Fibroblast of gingiva (primary cell): ENCODE measurements at regions not wholly inside any gene's neighbourhood (a gene's known extent, or its start where the extent isn't known, plus 50 kb on each side); places are given as distances from the start of the nearest gene placed in this dataset.
"Not testable (repeated sequence)": the region's sequence is repeated elsewhere in the genome, so short reads cannot be mapped to it uniquely, and the experiment has no call there.

Experiments used
- DNase-seq: peaks from one replicate; pipeline ENCODE4 v3.0.0-alpha.2; 2011; ENCODE audit warnings: low read depth

DNA sequence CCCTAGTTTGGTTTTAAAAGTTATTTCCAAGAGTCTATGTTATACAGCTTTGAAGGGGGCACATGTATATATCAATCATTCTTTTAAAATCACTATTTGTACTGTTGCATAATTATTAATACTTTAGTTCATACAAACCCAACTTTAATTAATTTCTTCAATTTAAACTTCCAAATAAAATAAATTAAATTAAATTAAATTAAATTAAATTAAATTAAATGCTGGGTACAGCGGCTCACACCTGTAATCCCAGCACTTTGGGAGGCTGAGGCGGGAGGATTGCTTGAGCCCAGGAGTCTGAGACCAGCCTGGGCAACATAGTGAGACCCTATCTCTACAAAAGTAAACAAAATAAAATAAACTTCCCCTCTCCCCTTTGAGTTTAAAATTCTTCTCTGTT, 98.9 kb upstream of the MYO10 start:
- not testable (repeated sequence) for DNase-seq

GRCh38 chr5:17037751-17038150, 101.7 kb upstream of the MYO10 start:
- DNase-seq: no peak

GRCh38 chr5:17039170-17039569, 103.1 kb upstream of the MYO10 start:
- DNase-seq: no peak

- DNase-seq: no peak
Observed at GRCh38 chr5:17042041-17042440, 106.0 kb upstream of the MYO10 start.

- no peak for DNase-seq
Observed at GRCh38 chr5:17046320-17046719, 110.2 kb upstream of the MYO10 start.

- DNase-seq: no peak
Observed at GRCh38 chr5:17050236-17050635, 114.1 kb upstream of the MYO10 start.

GRCh38 chr5:17054911-17055310, 118.8 kb upstream of the MYO10 start:
- no peak for DNase-seq

DNA sequence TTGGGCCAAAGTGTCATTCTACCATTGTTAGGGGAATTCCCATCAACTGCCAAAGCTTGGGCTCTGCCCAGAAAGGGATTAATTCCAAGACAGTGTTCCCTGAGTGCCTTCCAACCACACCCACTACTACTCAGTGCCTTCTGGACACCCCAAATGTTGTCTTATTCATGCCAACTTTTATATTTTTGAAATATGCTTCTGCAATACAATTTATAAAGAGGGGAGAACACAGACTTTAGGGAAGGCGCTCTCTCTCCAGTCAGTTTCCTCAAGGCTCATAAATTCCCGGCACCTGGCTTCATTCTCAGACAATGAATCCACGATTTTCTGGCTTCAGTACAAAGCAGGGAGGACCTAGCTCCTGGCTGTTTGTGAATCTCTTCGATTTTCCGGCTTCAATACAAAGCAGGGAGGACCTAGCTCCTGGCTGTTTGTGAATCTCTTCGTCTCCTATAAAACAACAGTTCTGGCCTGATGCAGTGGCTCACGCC, 120.1 kb upstream of the MYO10 start:
- DNase-seq: peak; percentile 45

DNA sequence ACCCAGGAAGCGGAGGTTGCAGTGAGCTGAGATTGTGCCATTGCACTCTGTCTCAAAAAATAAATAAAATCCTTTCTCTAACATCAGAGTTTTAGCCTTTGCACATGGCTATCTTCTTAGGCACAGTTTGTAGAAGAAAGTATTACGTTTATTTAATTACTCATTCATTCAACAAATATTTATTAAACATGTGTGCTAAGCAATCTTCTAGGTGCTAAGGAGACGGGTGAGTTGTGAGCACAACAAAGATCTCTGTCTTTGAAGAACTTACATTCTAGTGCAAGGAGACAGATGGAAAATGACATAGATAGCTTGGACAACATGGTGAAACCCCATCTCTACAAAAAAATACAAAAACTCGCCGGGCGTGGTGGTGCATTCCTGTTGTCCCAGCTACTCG, 122.3 kb upstream of the MYO10 start:
- peak; percentile 12 for DNase-seq

- DNase-seq: no peak
Observed at GRCh38 chr5:17061973-17062470, 125.9 kb upstream of the MYO10 start.

- DNase-seq: not testable (repeated sequence)
Observed at GRCh38 chr5:17062741-17063140, 126.7 kb upstream of the MYO10 start.

GRCh38 chr5:17064241-17064640, 128.2 kb upstream of the MYO10 start:
- no peak for DNase-seq

- no peak for DNase-seq
Observed at GRCh38 chr5:17065458-17065857, 129.4 kb upstream of the MYO10 start.

- DNase-seq: not testable (repeated sequence)
Observed at GRCh38 chr5:17066026-17066425, 129.9 kb upstream of the MYO10 start.

DNA sequence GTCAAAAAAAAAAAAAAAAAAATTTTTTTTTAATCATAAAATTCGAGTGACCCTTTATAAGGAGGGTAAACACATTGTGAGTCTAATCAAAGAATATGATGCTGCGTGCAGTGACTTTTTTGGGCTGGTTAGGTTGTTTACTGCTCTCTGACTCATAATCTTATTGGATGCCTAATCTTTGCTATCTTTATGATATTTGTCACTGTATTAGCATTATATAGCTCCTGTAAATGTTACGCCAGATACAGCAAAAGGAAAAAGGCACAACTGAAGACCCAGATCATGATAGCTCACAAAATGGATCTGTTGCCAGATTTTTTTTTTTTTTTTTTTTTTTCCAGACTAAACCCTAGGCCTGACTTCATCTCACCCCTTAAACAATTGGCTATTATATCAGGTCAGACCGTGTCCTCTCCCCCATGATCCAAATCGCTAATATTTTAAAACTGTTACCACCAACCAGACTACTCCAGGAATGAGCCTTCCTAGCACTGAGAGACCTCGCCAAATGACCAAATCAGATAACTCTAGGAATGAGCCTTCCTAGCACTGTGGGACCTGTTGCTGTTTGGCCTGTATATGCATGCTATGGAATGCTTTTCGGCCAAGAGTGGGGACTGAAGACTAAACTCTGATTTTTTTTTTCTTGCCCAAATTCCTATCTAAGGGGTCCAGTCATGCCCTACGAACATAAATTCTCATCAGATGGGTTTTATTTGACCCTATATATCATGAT, 131.7 kb upstream of the MYO10 start:
- no peak for DNase-seq

DNA sequence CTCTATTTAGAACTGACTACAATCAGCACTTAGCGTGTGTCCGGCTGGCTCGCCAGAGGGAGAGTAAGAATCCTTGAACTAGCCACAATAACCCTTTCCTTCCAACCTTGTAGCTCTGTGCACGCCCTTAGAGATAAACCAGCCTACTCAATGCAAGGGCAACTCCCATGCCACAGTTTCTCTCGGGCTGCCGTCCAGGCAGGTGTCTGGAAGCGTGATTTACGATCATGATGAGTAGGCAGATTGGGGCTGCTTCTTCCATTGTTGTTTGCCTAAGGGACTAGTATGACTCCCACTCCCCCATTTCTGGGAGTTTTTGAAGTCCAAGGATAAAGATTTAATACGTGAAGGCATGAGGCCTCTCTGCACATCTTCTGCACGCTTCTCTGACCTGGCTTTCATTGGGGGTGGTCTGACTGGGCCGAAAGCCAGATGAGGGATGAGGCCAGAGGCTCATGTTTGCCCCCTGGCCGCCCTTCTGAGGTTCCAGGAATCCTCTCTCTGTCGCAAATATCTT, 134.0 kb upstream of the MYO10 start:
- no peak for DNase-seq

GRCh38 chr5:17070647-17071046, 134.6 kb upstream of the MYO10 start:
- DNase-seq: no peak

DNA sequence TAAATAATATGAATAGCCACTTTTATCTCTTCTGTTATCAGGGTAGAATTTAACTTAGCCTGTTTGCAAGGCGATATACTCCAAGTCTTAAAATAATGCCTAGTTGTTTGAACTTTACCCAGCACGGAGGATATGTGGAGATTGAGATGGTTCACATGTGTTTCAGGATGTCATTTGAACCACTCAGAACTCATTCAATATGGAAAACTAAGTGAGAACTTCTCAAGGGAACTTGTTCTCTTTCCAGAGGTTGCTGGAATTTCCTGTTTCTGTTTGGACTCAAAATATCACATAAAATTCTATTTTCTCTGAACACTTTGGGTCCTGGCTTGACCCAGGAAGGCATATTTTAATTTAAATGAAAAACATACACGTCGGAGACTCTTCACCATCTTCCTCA, 139.1 kb upstream of the MYO10 start:
- DNase-seq: no peak

- no peak for DNase-seq
Observed at GRCh38 chr5:17076272-17076671, 140.2 kb upstream of the MYO10 start.

DNA sequence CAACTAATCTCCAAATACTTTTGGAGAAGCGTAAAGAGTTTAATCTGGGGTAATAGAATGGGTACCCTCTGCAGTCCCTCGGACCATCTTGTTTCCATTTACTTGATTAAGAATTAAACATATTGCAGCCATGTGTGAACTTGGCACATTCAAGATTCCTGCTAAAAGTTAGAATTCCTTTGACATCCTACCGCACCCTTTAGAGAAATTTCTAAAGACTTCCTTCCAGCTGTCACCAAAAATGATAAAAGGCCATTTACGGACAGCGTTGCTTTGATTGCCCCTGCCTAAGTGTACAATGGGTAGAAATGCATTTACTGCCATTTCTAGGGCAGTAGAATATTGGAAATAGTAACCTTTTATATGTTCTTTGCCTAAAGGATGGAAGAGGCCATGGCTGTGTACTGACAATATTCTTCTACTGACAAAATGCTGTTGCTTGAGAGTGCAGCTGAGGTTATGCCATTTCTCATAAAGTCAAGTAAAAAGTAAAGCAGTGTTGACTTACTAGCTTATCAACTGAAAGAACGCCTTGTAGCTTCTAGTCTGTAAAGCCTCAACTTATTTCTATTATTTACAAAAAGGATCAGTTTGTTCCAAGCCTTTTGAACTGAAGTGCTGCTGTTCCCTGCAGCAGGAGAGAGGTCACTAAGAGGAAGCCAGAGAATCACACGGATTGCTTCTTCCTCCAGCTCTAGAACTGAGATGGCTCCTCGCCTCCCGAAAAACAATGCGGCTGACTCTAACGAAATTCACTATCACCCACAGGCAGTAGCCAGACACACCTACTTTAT, 139.8 kb upstream of the BASP1 start:
- DNase-seq: peak; percentile 29

- no peak for DNase-seq
Observed at GRCh38 chr5:17079562-17079961, 137.9 kb upstream of the BASP1 start.

GRCh38 chr5:17080361-17080760, 137.1 kb upstream of the BASP1 start:
- peak; percentile 2 for DNase-seq

GRCh38 chr5:17081142-17081541, 136.3 kb upstream of the BASP1 start:
- DNase-seq: peak; percentile 75
